Mammary epithelial cell (primary cell): ENCODE measurements at regions not wholly inside any gene's neighbourhood (a gene's known extent, or its start where the extent isn't known, plus 50 kb on each side); places are given as distances from the start of the nearest gene placed in this dataset.
"Not testable (repeated sequence)": the region's sequence is repeated elsewhere in the genome, so short reads cannot be mapped to it uniquely, and the experiment has no call there.

ENCODE experiments used
- CTCF ChIP-seq, 2 donors: IDR thresholded peaks in 1 of 2; conservative IDR thresholded peaks in 1 of 2; 2 replicates each; pipeline ENCODE4 v1.5.1; 2011 to 2012; ENCODE audit warnings: inconsistent platforms in 2 of 2, low read length in 2 of 2, mild to moderate bottlenecking in 2 of 2, control low read depth in 1 of 2, low read depth in 1 of 2; ENCODE audit not compliant: insufficient read depth in 1 of 2; ENCODE audit errors: extremely low read depth in 1 of 2
- EZH2 ChIP-seq: IDR thresholded peaks from 2 replicates; pipeline ENCODE4 v1.6.1; 2012; ENCODE audit warnings: low read length, inconsistent platforms, borderline replicate concordance

GRCh38 chr4:33853670-33854069 is 2390.6 kb downstream of the ARAP2 start:
- TF ChIP-seq CTCF (conservative IDR thresholded peaks at IDR 0.05 in 1 of 2, IDR thresholded peaks at IDR 0.05 in 1 of 2; ENCODE audit: extremely low read depth in 1 of 2, insufficient read depth in 1 of 2, low read depth in 1 of 2, low read length in 2 of 2); EZH2: not testable (repeated sequence)
